ENCODE measurements at regions not wholly inside any gene's neighbourhood (a gene's known extent, or its start where the extent isn't known, plus 50 kb on each side); places are given as distances from the start of the nearest gene placed in this dataset.

GRCh38 chrX:113058634-113059033 lies 218.0 kb upstream of the AMOT start:
- H3K36me3 ChIP-seq (ENCODE audit: control insufficient read depth, insufficient read depth, low read length): no peaks in the 10 kb centered on the region
- ChIA-PET POLR2A (no interaction called here), CTCF (interaction anchor here (0.8 kb wide), 1 partner anchor 22 kb away, joined by 3 read pairs; no protein-coding TSS in a partner anchor)
- no peaks in the 10 kb centered on the region for H3K27me3 ChIP-seq (ENCODE audit: control insufficient read depth, insufficient read depth, low read length)
- no peak for DNase-seq (ENCODE audit: low read depth)
- TF ChIP-seq CTCF (IDR thresholded peaks at IDR 0.05; ENCODE audit: insufficient read depth, low read depth, low read length): no peak
- H3K4me3 ChIP-seq (ENCODE audit: low read depth, low read length): no peak overlapping the region

- no peaks in the 10 kb centered on the region for H3K36me3 ChIP-seq (ENCODE audit: control insufficient read depth, insufficient read depth, low read length)
- POLR2A ChIA-PET: no interaction called here
- CTCF ChIA-PET: no interaction called here
- TF ChIP-seq CTCF (IDR thresholded peaks at IDR 0.05; ENCODE audit: insufficient read depth, low read depth, low read length): no peak
- H3K27me3 ChIP-seq (ENCODE audit: control insufficient read depth, insufficient read depth, low read length): no peaks in the 10 kb centered on the region
- DNase-seq (ENCODE audit: low read depth): no peak
- no peak overlapping the region for H3K4me3 ChIP-seq (ENCODE audit: low read depth, low read length)
These were observed 208.3 kb upstream of the AMOT start for GRCh38 chrX:113048896-113049295.

GRCh38 chrX:113048480-113048879 lies 207.8 kb upstream of the AMOT start:
- TF ChIP-seq CTCF (IDR thresholded peaks at IDR 0.05; ENCODE audit: insufficient read depth, low read depth, low read length): no peak
- ChIA-PET POLR2A (no interaction called here), CTCF (no interaction called here)
- Histone ChIP-seq H3K36me3 (ENCODE audit: control insufficient read depth, insufficient read depth, low read length) (no peaks in the 10 kb centered on the region), H3K27me3 (ENCODE audit: control insufficient read depth, insufficient read depth, low read length) (no peaks in the 10 kb centered on the region), H3K4me3 (ENCODE audit: low read depth, low read length) (no peak overlapping the region)
- no peak for DNase-seq (ENCODE audit: low read depth)

GRCh38 chrX:113033966-113034680 lies 193.5 kb upstream of the AMOT start:
- CTCF ChIA-PET: no interaction called here

GRCh38 chrX:113019958-113020357 lies 179.3 kb upstream of the AMOT start:
- H3K36me3 ChIP-seq (ENCODE audit: control insufficient read depth, insufficient read depth, low read length): no peaks in the 10 kb centered on the region
- no peak overlapping the region for H3K4me3 ChIP-seq (ENCODE audit: low read depth, low read length)
- CTCF ChIA-PET: no interaction called here
- TF ChIP-seq CTCF (IDR thresholded peaks at IDR 0.05; ENCODE audit: insufficient read depth, low read depth, low read length): no peak
- POLR2A ChIA-PET: no interaction called here
- H3K27me3 ChIP-seq (ENCODE audit: control insufficient read depth, insufficient read depth, low read length): no peaks in the 10 kb centered on the region
- no peak for DNase-seq (ENCODE audit: low read depth)

More at GRCh38 chrX:113033966-113034680, 193.5 kb upstream of the AMOT start:
- TF ChIP-seq CTCF (IDR thresholded peaks at IDR 0.05; ENCODE audit: insufficient read depth, low read depth, low read length): no peak
- Histone ChIP-seq H3K27me3 (ENCODE audit: control insufficient read depth, insufficient read depth, low read length) (no peaks in the 10 kb centered on the region), H3K36me3 (ENCODE audit: control insufficient read depth, insufficient read depth, low read length) (no peaks in the 10 kb centered on the region), H3K4me3 (ENCODE audit: low read depth, low read length) (no peak overlapping the region)
- POLR2A ChIA-PET: no interaction called here
- no peak for DNase-seq (ENCODE audit: low read depth)
